ENCODE measurements at regions not wholly inside any gene's neighbourhood (a gene's known extent, or its start where the extent isn't known, plus 50 kb on each side); places are given as distances from the start of the nearest gene placed in this dataset.
"Not testable (repeated sequence)": the region's sequence is repeated elsewhere in the genome, so short reads cannot be mapped to it uniquely, and the experiment has no call there.

DNA sequence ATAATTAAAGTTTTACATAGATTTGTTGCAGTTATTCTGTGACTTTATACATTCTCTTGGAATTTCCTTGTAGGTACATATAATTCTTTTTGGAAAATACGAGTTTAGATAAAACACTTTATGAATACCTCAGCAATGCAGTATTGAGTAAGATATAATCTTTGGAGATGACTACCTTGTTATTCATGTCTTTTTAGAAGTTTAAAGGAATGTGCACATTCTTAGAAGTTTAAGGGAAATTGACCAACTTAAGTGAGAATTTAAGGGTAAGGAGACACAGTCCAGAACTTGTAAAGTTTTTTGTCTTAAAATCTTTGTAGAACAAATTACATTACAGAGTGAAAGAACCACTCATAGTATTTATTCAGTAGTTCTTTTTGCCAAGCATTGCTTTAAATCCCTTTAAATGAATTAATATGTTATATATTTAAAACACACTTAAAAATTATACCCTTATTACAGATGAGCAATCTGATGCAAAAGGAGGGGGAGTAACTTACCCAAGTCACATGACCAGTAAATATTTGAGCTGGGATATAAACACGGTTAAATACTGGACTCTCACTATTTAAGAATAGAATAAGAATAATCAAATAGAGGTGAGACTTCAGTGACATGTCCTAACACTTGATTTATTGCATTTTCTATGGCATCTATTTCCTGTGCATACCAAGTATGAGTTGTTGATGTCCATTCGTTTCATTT is 139.5 kb upstream of the FERD3L start:
- Histone ChIP-seq H3K27me3 (no peaks in the 10 kb centered on the region), H3K4me3 (no peak overlapping the region), H3K4me1 (no peaks in the 10 kb centered on the region), H3K9me3 (no peaks in the 10 kb centered on the region), H3K36me3 (no peaks in the 10 kb centered on the region), H3K27ac (no peak overlapping the region)
- no peak for TF ChIP-seq POLR2A (IDR thresholded peaks at IDR 0.05)
- TF ChIP-seq CTCF (IDR thresholded peaks at IDR 0.05), result no peak
- DNase-seq, result no peak

GRCh38 chr7:19284136-19284535 is 138.9 kb upstream of the FERD3L start:
- Histone ChIP-seq H3K36me3 (no peaks in the 10 kb centered on the region), H3K27ac (no peak overlapping the region), H3K4me1 (no peaks in the 10 kb centered on the region), H3K4me3 (no peak overlapping the region), H3K9me3 (no peaks in the 10 kb centered on the region), H3K27me3 (no peaks in the 10 kb centered on the region)
- TF ChIP-seq POLR2A (IDR thresholded peaks at IDR 0.05) (no peak), CTCF (IDR thresholded peaks at IDR 0.05) (no peak)
- no peak for DNase-seq

- no peak for DNase-seq
- Histone ChIP-seq H3K27ac (no peak overlapping the region), H3K27me3 (no peaks in the 10 kb centered on the region), H3K4me1 (no peaks in the 10 kb centered on the region), H3K36me3 (no peaks in the 10 kb centered on the region), H3K4me3 (no peak overlapping the region), H3K9me3 (no peaks in the 10 kb centered on the region)
- TF ChIP-seq CTCF (IDR thresholded peaks at IDR 0.05), result no peak
- no peak for TF ChIP-seq POLR2A (IDR thresholded peaks at IDR 0.05)
These were observed 129.8 kb upstream of the FERD3L start for GRCh38 chr7:19275000-19275399.

GRCh38 chr7:19272329-19272728 is 127.1 kb upstream of the FERD3L start:
- H3K4me1 ChIP-seq, DNase-seq, H3K27me3 ChIP-seq, H3K4me3 ChIP-seq, H3K27ac ChIP-seq, H3K9me3 ChIP-seq, H3K36me3 ChIP-seq: not testable (repeated sequence)

- no peaks in the 10 kb centered on the region for H3K36me3 ChIP-seq
- no peak overlapping the region for H3K4me3 ChIP-seq
- no peak for DNase-seq
- no peak for TF ChIP-seq CTCF (IDR thresholded peaks at IDR 0.05)
- no peak for TF ChIP-seq POLR2A (IDR thresholded peaks at IDR 0.05)
- H3K4me1 ChIP-seq, result no peaks in the 10 kb centered on the region
- H3K27me3 ChIP-seq, result no peaks in the 10 kb centered on the region
- no peak overlapping the region for H3K27ac ChIP-seq
- H3K9me3 ChIP-seq, result no peaks in the 10 kb centered on the region
These were observed 124.1 kb upstream of the FERD3L start for GRCh38 chr7:19269301-19269700.

GRCh38 chr7:19268737-19269136 is 123.5 kb upstream of the FERD3L start:
- no peak for DNase-seq
- Histone ChIP-seq H3K27ac (no peak overlapping the region), H3K9me3 (no peaks in the 10 kb centered on the region), H3K4me3 (no peak overlapping the region), H3K36me3 (no peaks in the 10 kb centered on the region), H3K27me3 (no peaks in the 10 kb centered on the region), H3K4me1 (no peaks in the 10 kb centered on the region)
- no peak for TF ChIP-seq CTCF (IDR thresholded peaks at IDR 0.05)
- no peak for TF ChIP-seq POLR2A (IDR thresholded peaks at IDR 0.05)

Measured in Peyer's patch (tissue), 4 donors.